Embryonic facial prominence (tissue), 1 donor: ENCODE measurements at regions not wholly inside any gene's neighbourhood (a gene's known extent, or its start where the extent isn't known, plus 50 kb on each side); places are given as distances from the start of the nearest gene placed in this dataset.
"Not testable (repeated sequence)": the region's sequence is repeated elsewhere in the genome, so short reads cannot be mapped to it uniquely, and the experiment has no call there.

Experiments
- DNase-seq: peaks from one replicate; pipeline ENCODE4 v3.0.0-alpha.2; 2016; ENCODE audit errors: extremely low spot score

GRCh38 chr6:4354181-4354580, 218.8 kb upstream of the ECI2 start:
- no peak for DNase-seq

- DNase-seq: no peak
These were observed 217.4 kb upstream of the ECI2 start for GRCh38 chr6:4352731-4353130.

- DNase-seq: no peak
These were observed 216.9 kb upstream of the ECI2 start for GRCh38 chr6:4352322-4352669.

GRCh38 chr6:4351520-4352321, 216.3 kb upstream of the ECI2 start:
- DNase-seq: no peak

- no peak for DNase-seq
These were observed 215.5 kb upstream of the ECI2 start for GRCh38 chr6:4350567-4351519.

GRCh38 chr6:4349931-4350330, 214.6 kb upstream of the ECI2 start:
- no peak for DNase-seq

- no peak for DNase-seq
These were observed 213.9 kb upstream of the ECI2 start for GRCh38 chr6:4349323-4349722.

- DNase-seq: no peak
These were observed 213.2 kb upstream of the ECI2 start for GRCh38 chr6:4348462-4349112.

GRCh38 chr6:4347877-4348276, 212.5 kb upstream of the ECI2 start:
- no peak for DNase-seq

- DNase-seq: no peak
These were observed 211.4 kb upstream of the ECI2 start for GRCh38 chr6:4346659-4347333.

- no peak for DNase-seq
These were observed 210.2 kb upstream of the ECI2 start for GRCh38 chr6:4345543-4345942.

- DNase-seq: no peak
These were observed 209.0 kb upstream of the ECI2 start for GRCh38 chr6:4344317-4344899.

GRCh38 chr6:4342407-4343137, 207.2 kb upstream of the ECI2 start:
- no peak for DNase-seq

GRCh38 chr6:4341078-4341797, 205.9 kb upstream of the ECI2 start:
- DNase-seq: no peak

GRCh38 chr6:4340544-4340943, 205.2 kb upstream of the ECI2 start:
- DNase-seq: no peak

- DNase-seq: no peak
These were observed 203.5 kb upstream of the ECI2 start for GRCh38 chr6:4338884-4339283.

GRCh38 chr6:4336778-4337442, 201.5 kb upstream of the ECI2 start:
- DNase-seq: no peak

- DNase-seq: no peak
These were observed 200.7 kb upstream of the ECI2 start for GRCh38 chr6:4336084-4336483.

- DNase-seq: not testable (repeated sequence)
These were observed 198.9 kb upstream of the ECI2 start for GRCh38 chr6:4334158-4334740.
